Lung (tissue), 11 donors: ENCODE measurements at regions not wholly inside any gene's neighbourhood (a gene's known extent, or its start where the extent isn't known, plus 50 kb on each side); places are given as distances from the start of the nearest gene placed in this dataset.

Source experiments
- ATAC-seq: fragments of 200-7000 bp; cut with Tn5 transposase; one replicate; pipeline ENCODE4 v1.9.1; 2020; ENCODE audit warnings: moderate number of reproducible peaks; ENCODE audit not compliant: insufficient read depth, low FRiP score
- DNase-seq, 3 donors: peaks; one replicate each; pipeline ENCODE4 v3.0.0-alpha.2; 2013 to 2017
- H3K27ac ChIP-seq, 2 donors: one replicate each; pipeline ENCODE4 v1.5.1; 2013; ENCODE audit warnings: mild to moderate bottlenecking in 2 of 2, moderate library complexity in 2 of 2, control low read depth in 1 of 2, inconsistent platforms in 1 of 2, low read depth in 1 of 2, low read length in 1 of 2
- H3K27me3 ChIP-seq, 3 donors: one replicate each; pipeline ENCODE4 v1.5.1; 2013; ENCODE audit warnings: low read length in 2 of 3; ENCODE audit not compliant: control insufficient read depth in 3 of 3, insufficient read depth in 3 of 3
- H3K36me3 ChIP-seq, 4 donors: one replicate each; pipeline ENCODE4 v1.5.1; 2013; ENCODE audit warnings: low read length in 4 of 4, mild to moderate bottlenecking in 1 of 4, moderate library complexity in 1 of 4; ENCODE audit not compliant: control insufficient read depth in 4 of 4, insufficient read depth in 4 of 4
- H3K4me1 ChIP-seq, 5 donors: one replicate each; pipeline ENCODE4 v1.5.1; 2013; ENCODE audit warnings: low read length in 5 of 5, mild to moderate bottlenecking in 2 of 5, moderate library complexity in 1 of 5; ENCODE audit not compliant: control insufficient read depth in 5 of 5, insufficient read depth in 5 of 5
- H3K4me3 ChIP-seq: one replicate; pipeline ENCODE4 v1.5.1; 2013; ENCODE audit warnings: mild to moderate bottlenecking, control low read depth, moderate library complexity
- H3K9ac ChIP-seq, 2 donors: one replicate each; pipeline ENCODE4 v1.5.1; 2013; ENCODE audit warnings: low read length in 2 of 2, control low read depth in 1 of 2; ENCODE audit not compliant: insufficient read depth in 1 of 2
- H3K9me3 ChIP-seq, 4 donors: one replicate each; pipeline ENCODE4 v1.5.1; 2013; ENCODE audit warnings: low read length in 3 of 4, mild to moderate bottlenecking in 1 of 4, moderate library complexity in 1 of 4; ENCODE audit not compliant: control insufficient read depth in 4 of 4, insufficient read depth in 3 of 4
- WGBS, 2 donors: extraction: QIAGEN DNeasy Blood & Tissue Kit; methylation state at CpG; one replicate each; pipeline ENCODE4 v1.1.7; 2013; 5-methylcytosine and 5-hydroxymethylcytosine counted together
- TF ChIP-seq, protein P1 (sequence below): IDR thresholded peaks from 2 replicates; pipeline ENCODE4 v1.5.1; 2012; ENCODE audit warnings: mild to moderate bottlenecking; ENCODE audit errors: control extremely low read depth, extremely low read depth
- donor health status: control.
- donor health status: control.
- donor health status: Bipolar disorder and iron deficiency.
- donor health status: healthy.
- donor health status: DM: yes; HTN: yes; CAD: no.

DNA sequence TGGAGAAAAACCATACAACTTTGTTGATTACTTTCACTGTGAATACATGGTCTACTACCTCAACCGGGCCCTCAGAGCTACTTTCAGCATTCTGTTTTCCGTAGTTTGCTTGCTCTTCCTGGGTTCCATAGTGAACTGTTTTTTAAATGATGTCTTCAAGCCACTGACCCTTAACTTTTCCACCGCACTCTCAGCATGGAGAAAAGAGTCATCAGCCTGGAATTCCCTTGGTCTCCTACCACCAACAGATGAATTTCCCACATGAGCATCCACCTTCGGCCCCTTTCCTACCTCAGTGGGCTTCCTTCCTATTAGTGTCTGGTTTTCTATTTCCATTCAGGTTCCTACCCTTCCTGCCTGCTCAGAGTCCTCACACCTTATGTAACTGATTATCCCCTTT lies 135.9 kb upstream of the ADAMTSL1 start:
- Histone ChIP-seq H3K9me3 (no peaks in the 10 kb centered on the region), H3K36me3 (no peaks in the 10 kb centered on the region), H3K27me3 (no peaks in the 10 kb centered on the region), H3K27ac (no peak overlapping the region), H3K4me3 (no peak overlapping the region), H3K4me1 (peaks cover 0 to 5% (median 0%) of the 10 kb centered on the region in 5 donors), H3K9ac (no peak overlapping the region)
- TF ChIP-seq, protein P1, sequence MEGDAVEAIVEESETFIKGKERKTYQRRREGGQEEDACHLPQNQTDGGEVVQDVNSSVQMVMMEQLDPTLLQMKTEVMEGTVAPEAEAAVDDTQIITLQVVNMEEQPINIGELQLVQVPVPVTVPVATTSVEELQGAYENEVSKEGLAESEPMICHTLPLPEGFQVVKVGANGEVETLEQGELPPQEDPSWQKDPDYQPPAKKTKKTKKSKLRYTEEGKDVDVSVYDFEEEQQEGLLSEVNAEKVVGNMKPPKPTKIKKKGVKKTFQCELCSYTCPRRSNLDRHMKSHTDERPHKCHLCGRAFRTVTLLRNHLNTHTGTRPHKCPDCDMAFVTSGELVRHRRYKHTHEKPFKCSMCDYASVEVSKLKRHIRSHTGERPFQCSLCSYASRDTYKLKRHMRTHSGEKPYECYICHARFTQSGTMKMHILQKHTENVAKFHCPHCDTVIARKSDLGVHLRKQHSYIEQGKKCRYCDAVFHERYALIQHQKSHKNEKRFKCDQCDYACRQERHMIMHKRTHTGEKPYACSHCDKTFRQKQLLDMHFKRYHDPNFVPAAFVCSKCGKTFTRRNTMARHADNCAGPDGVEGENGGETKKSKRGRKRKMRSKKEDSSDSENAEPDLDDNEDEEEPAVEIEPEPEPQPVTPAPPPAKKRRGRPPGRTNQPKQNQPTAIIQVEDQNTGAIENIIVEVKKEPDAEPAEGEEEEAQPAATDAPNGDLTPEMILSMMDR: no peak
- 94 to 95% methylated on average over 4 of the region's 4 CpGs for WGBS, 2 donors
- DNase-seq: no peak
- ATAC-seq: no peak

DNA sequence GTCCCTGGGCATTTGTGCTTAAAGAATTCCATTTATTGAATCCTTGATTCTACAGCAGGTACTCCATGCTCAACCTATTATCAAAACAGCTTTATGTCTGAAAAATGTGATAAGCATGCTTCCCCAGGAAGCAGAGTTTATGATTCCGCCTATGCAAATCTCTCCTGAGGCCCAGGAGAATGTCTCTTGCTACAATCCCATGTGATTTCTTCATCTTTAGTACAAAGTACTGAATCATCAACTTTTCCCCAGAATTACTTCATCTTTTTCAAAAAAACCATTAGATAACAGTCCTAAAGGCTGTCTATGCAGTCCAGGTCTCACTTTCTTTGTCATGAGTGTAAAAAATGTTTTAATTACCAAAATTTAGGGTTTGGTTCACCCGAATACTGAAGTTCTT lies 130.2 kb upstream of the ADAMTSL1 start:
- 90 to 93% methylated on average over 2 of the region's 2 CpGs for WGBS, 2 donors
- Histone ChIP-seq H3K9ac (no peak overlapping the region), H3K4me3 (no peak overlapping the region), H3K36me3 (no peaks in the 10 kb centered on the region), H3K4me1 (peaks cover 0 to 5% (median 0%) of the 10 kb centered on the region in 5 donors), H3K27ac (no peak overlapping the region), H3K9me3 (no peaks in the 10 kb centered on the region), H3K27me3 (no peaks in the 10 kb centered on the region)
- no peak for DNase-seq
- TF ChIP-seq, protein P1: no peak
- no peak for ATAC-seq

DNA sequence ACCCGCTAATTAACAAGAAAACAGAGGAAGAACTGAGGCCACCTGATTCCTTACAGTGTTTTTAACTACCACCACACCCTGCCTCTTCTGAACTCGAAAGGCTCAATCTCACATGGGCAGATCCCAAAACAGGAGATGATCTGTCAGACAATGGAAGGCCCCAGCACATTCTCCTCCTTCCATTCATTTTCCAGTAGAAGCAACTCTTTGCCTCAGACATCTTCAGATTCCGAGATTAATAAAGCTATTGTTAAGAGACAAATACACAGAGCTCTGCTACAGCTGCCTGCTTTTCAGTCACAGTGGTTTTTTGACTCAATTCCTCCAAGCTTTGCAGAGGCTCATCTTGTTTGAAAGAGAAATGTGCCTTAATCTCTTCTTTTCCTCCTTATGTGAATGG lies 127.2 kb upstream of the ADAMTSL1 start:
- no peak overlapping the region for H3K9ac ChIP-seq
- no peaks in the 10 kb centered on the region for H3K27me3 ChIP-seq
- no peak for DNase-seq
- no peaks in the 10 kb centered on the region for H3K9me3 ChIP-seq
- ATAC-seq: no peak
- no peak overlapping the region for H3K4me3 ChIP-seq
- 84 to 88% methylated on average over 3 of the region's 3 CpGs for WGBS, 2 donors
- H3K36me3 ChIP-seq: no peaks in the 10 kb centered on the region
- peaks cover 0 to 5% (median 0%) of the 10 kb centered on the region in 5 donors for H3K4me1 ChIP-seq
- TF ChIP-seq, protein P1: no peak
- no peak overlapping the region for H3K27ac ChIP-seq

DNA sequence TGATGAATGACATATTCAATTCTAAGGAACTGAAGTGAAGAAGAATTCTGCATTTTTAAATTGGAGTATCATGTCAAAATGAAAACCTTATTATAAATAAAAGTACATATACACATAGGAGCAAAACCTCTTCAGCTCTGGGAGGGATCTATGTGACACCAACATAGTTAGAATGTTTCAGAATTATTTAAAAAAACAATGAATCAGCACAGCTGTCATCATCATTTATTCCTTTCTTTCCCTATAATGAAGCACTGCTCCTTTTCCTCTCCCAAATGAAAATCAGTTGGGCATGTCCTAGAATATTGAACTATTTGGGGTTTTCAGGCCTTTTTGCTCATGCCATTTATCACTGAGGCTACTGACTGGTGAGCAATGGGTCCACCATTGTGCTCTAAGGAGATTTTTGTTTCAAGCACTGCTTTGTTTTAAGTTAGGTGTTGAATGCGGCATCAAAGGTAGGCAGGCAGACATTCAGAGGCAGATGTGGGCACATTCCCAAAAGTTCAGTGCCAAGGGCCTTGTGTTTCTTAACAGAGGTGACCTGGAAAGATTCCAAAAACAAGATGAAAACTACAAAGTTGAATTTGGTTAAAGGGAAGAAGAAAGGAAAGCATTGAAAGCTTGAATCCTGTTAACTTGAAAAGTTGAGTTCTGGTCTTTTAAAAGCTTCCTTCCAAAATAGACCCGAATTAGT lies 126.4 kb upstream of the ADAMTSL1 start:
- Histone ChIP-seq H3K27ac (no peak overlapping the region), H3K4me3 (no peak overlapping the region), H3K36me3 (no peaks in the 10 kb centered on the region), H3K27me3 (no peaks in the 10 kb centered on the region), H3K9me3 (no peaks in the 10 kb centered on the region), H3K4me1 (peaks cover 0 to 5% (median 0%) of the 10 kb centered on the region in 5 donors), H3K9ac (no peak overlapping the region)
- 72 to 76% methylated on average over 2 of the region's 2 CpGs for WGBS, 2 donors
- TF ChIP-seq, protein P1: no peak
- ATAC-seq (no peak), DNase-seq (peak in 1 of 3 donors; percentile 36)
